HG03039 (cell line): ENCODE measurements at regions not wholly inside any gene's neighbourhood (a gene's known extent, or its start where the extent isn't known, plus 50 kb on each side); places are given as distances from the start of the nearest gene placed in this dataset.

Source experiments
- ATAC-seq: cut with Tn5 transposase; IDR thresholded peaks from one replicate; pipeline ENCODE4 v1.9.1; 2021; ENCODE audit warnings: mild to moderate bottlenecking, moderate library complexity; ENCODE audit not compliant: unreplicated experiment

DNA sequence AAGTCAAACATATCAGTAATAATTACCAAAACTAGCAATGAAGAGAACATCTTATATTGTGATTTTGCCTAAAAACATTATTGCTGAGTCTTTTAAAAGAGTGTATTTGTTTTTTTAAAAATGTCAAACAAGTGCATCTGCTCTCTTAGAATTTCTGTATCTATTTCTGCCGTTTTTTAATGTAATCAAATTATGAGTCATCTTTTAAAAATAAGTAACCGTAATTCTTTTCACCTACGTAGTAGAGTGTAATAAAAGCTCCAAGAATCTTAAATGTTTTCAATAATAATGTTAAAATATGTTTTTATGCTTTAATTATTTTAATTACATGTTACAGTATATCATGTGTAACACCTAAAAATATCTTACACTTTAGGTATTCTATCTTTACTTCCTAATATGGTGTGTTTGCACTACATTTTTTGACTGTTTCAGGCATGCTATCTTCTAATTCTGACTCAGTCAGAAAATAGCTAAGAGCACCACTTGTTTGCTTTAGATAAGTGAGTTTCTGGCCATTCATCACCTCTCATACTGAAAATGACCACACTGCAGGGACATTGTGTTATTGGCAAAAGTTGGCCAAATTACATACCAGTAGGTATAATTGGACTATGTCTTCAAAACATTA, 368.5 kb downstream of the PCDH7 start:
- no peak for ATAC-seq

GRCh38 chr4:31089815-31090214, 369.6 kb downstream of the PCDH7 start:
- ATAC-seq, result no peak

- no peak for ATAC-seq
Observed at GRCh38 chr4:31094474-31094873, 374.3 kb downstream of the PCDH7 start.

GRCh38 chr4:31097999-31098398, 377.8 kb downstream of the PCDH7 start:
- no peak for ATAC-seq

DNA sequence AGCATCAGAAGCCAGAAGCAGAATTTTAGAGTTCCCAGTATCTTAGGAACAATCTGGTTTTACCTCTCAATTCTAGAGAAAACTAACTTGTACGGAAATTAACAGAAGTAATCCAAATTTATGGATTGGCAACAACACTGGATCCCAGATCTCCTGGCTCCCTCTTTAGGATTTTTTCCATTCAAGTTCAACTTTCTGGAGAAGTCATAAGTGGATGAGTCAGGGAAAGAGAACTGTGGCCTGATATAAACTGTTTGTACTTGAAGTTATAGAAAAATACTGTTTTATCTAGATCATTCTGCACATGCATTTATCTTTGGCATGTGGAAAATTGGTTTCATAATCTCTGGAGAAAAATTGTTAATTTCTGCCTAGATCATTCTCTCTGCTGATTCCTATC, 380.4 kb downstream of the PCDH7 start:
- no peak for ATAC-seq

DNA sequence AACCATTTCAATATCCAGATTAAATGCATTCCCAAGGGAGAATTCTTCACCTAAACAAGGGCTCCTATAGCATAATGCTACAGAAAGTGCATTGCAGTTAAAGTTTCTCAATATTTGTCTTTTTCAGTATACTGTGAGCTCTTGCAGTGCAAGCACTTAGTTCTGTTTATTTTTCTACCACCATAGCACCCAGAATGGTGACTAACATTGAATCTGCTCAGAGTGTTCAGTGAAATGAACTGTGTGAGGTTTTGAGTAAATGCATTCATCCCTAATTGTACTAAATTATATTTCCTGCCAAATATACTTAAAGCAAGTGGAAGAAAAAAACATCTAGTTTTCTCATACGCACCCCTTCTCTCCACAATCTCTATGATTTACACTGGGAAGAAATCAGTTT, 383.9 kb downstream of the PCDH7 start:
- no peak for ATAC-seq

GRCh38 chr4:31104577-31104976, 384.4 kb downstream of the PCDH7 start:
- ATAC-seq, result no peak

DNA sequence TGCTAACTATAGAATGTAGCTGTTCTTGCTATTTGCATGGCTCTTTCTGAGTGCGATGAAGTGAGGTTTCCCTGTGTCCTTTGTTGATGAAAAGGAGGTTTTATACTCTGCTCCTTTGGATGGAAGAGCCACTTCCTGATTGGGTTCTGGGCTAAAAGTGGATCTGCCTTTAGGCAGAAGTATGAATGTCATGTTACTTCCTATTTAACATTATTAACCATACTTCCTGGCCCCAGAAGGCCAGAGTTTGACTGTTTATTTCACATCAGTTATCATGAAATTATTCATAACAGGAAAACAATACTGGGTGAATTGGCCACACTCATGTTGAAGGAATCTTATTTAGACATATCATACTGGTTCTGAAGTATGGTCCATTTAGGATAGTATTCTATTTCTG, 386.2 kb downstream of the PCDH7 start:
- ATAC-seq, result no peak

- no peak for ATAC-seq
Observed at GRCh38 chr4:31107362-31107761, 387.2 kb downstream of the PCDH7 start.

DNA sequence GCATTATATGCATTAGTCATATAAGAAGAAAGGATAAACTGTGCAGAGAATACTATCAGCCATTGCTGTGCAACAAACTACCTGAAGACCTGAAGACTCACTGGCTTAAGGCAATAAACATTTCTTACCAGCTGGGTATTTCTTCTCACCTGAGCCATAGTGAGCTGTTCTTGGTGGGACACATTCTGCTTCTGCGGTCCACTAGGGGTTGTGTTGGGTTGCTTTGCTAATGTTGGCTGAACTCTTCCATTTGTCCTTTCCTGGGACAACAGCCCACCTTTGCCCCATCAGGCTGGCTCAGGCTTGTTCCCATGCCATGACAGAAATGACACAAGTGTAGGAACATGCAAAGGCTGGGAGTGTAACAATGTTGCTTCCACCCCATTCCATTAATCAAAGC, 388.6 kb downstream of the PCDH7 start:
- ATAC-seq, result no peak

DNA sequence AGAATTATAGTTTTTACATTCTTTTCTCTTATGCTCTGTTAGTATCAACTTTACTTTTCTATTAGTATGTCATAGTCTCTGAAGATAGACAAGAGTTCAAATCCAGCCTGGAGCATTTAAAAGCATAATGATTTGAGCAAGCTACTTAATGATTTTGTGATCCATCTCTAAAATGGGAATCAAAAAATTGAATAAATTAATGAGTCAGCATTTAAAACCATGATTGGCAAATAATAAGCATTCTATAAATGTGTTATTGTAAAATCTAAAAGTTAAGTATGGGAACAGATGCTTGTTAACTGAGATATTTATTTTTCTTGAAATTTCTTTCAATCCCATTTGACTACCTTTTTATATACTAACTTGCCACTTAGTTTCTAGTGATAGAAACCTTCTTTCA, 391.6 kb downstream of the PCDH7 start:
- ATAC-seq, result no peak

- ATAC-seq, result no peak
Observed at GRCh38 chr4:31114816-31115215, 394.6 kb downstream of the PCDH7 start.

DNA sequence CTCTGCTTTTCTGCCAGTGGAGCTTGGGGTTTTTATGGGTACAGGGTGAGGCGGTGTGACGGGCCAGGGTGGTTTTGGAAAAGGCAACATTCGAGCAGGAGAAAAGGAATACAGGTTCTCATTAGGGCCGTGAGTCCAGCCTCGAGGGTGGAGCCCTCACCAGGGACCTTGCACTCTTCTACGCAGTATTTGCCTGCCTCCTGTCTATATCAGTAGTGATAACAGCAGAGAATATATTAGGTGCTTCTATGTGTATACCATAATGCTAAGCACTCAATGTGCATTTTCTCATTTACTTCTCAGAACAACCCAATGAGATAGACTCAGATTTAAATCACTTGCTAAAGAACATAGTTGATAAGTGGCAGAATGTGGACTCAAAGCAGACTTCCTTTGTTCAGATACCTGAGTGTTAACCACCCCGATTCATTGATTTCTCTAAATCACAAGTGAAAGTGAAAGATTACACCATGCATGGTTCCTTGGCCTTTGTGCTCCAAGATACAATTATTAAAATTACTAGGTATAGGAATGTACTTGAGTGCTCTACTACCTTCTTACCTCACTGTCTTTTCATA, 403.9 kb downstream of the PCDH7 start:
- ATAC-seq, result no peak

GRCh38 chr4:31125061-31125460, 404.9 kb downstream of the PCDH7 start:
- no peak for ATAC-seq

GRCh38 chr4:31125496-31125895, 405.3 kb downstream of the PCDH7 start:
- ATAC-seq, result no peak

DNA sequence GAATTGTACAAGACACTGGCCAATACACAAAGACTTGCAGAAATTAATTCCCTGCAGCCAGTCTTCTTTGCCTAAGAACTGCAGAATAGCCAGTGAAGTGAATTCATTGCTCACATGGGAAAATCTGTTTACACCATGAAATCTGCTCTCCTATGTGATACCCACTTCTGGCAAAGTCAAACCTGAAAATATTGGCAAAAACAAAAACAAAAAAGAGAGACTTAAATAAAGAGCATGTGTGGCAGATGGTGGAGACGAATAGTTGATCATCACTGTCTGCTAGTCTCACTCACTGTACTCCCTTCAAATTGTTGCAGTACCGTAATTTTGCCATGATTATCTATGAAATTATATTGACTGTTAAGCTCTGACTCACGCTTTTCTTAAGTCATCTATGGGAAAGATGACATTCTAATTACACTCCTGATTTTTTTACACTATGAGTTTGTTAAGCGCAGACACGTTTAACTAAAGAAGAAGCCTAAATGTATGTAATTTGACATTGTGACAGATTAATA, 406.8 kb downstream of the PCDH7 start:
- no peak for ATAC-seq

GRCh38 chr4:31130930-31131329, 410.8 kb downstream of the PCDH7 start:
- no peak for ATAC-seq

DNA sequence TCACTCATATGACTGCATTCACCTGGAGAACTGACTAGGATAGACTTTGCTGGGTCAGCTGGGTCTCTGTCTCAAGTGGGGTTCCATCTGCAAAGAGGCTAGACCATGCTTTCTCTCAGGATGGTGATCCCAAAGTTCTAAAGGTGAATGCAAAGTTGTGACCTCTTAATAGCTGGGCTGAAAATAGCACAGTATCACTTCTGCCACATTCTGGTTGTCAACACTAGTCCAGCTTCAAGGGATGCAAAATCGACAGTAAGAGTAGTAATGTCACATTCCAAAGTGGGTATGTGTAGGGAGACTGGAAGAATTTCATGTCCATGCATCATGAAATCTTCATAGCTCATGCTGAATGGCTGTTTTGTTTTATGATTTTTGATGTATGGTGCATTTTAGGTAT, 414.6 kb downstream of the PCDH7 start:
- ATAC-seq, result no peak

- ATAC-seq, result no peak
Observed at GRCh38 chr4:31139767-31140166, 419.6 kb downstream of the PCDH7 start.

DNA sequence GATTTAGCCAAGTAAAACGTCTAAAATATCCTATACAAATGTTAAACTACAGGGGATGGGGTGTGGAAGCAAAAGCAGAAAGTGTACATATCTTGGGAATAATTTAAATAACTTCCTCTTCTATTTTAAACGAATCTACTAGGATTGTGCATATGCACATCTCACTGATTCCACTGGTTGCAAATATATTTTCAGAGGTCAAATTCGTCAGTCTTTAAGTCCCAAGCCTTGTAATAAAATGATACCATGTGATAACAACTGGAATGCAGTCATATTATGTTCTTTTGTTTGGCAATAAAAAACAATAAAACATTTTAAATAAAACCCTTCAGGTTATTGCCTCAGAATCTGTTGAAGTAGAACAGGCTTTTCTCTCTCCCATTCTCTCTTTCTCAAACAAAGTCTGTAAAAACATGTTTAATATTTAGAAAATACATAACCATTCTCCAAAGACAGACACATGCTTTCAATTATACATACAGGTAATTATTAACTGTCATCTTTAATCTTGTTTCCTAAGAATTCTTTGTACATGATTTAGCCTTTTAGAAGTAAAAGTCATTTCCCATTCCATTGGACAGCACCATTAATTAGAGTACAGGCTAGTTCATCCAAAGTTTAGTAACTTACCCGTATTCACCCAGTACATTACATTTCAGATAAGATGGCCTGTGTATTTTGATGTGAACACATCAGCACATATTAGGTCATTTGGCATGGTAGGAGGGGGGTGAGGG, 421.1 kb downstream of the PCDH7 start:
- no peak for ATAC-seq

DNA sequence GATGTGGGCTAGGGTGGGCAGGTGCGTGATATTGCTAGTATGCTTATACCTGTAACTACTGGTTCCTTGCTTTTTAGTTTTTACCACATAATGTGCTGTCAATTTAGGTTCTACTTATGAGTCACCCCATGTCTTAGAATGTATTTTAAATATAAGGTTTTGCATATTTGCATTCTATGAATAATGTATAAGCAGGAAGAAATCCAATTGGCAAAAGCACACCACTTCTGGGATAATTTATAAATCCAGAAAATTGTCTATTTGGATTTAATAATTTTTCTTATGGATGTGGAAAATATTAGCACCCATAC, 421.6 kb downstream of the PCDH7 start:
- ATAC-seq, result no peak

GRCh38 chr4:31146366-31146765, 426.2 kb downstream of the PCDH7 start:
- ATAC-seq, result no peak
